GM13976 (cell line): ENCODE measurements at regions not wholly inside any gene's neighbourhood (a gene's known extent, or its start where the extent isn't known, plus 50 kb on each side); places are given as distances from the start of the nearest gene placed in this dataset.

ENCODE experiments used
- DNase-seq: peaks from one replicate; pipeline ENCODE4 v3.0.0; 2012; ENCODE audit warnings: low spot score
- in situ Hi-C: fragments of 300-500 bp; cut with MboI; formaldehyde crosslinking; loops from one replicate; pipeline ENCODE4 v1.12.0; 2022; ENCODE audit warnings: low sequenced_read_pairs, mixed read lengths, inconsistent platforms; ENCODE audit not compliant: unreplicated experiment
- TF ChIP-seq, protein P1 (sequence below): IDR thresholded peaks from 2 replicates; pipeline ENCODE4 v1.5.1; 2012; ENCODE audit warnings: borderline replicate concordance, mild to moderate bottlenecking; ENCODE audit not compliant: insufficient read depth; ENCODE audit errors: extremely low read depth, missing control alignments, control extremely low read depth

DNA sequence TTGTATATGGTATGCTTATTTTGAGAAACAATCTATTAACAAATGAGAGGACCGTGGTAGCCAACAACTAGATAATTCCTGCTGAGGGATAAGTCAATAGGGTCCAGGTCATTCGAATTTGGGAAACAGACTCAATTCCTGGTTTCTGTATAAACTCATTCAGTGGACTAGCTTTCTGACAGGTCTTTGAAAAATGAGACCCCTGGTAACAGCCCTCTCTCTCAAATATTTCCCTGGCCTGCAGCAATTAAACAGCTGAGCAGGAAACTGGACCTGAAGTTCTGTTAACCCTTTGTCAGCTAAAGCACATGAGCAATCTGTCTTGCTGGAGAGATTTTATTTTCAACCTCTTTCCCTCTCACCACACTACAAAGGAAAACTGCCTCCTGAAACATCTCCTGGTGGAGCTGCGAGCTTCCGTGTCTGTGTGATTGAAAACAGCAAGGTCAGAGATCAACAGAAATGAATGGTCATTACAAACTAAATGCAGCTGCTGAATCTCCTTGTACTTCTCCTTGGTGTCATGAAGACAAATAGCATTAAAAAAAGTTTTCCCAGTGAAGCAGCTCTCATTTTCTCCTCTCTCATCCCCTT, 70.3 kb upstream of the CCDC85A start:
- no peak for DNase-seq
- TF ChIP-seq, protein P1, sequence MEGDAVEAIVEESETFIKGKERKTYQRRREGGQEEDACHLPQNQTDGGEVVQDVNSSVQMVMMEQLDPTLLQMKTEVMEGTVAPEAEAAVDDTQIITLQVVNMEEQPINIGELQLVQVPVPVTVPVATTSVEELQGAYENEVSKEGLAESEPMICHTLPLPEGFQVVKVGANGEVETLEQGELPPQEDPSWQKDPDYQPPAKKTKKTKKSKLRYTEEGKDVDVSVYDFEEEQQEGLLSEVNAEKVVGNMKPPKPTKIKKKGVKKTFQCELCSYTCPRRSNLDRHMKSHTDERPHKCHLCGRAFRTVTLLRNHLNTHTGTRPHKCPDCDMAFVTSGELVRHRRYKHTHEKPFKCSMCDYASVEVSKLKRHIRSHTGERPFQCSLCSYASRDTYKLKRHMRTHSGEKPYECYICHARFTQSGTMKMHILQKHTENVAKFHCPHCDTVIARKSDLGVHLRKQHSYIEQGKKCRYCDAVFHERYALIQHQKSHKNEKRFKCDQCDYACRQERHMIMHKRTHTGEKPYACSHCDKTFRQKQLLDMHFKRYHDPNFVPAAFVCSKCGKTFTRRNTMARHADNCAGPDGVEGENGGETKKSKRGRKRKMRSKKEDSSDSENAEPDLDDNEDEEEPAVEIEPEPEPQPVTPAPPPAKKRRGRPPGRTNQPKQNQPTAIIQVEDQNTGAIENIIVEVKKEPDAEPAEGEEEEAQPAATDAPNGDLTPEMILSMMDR: no peak
- in situ Hi-C loops: no loop called here

DNA sequence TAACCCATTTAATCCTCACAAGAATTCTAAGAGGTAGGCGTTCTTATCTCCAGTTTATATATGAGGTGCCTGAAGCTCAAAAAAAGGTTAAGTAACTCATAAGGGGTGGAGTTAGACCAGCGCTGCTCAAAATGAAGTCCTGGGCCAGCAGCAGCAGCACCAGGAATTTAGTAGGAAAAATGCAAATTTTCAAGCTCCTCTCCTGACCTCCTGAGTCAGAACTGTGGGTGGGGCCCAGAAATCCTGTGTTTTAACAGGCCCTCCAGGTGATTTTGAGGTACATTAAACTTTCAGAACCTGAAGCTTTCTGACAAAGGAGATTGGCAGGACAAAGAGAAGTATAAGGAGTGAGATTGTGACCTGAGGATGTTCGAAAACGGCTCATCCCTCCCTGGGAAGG, 66.0 kb upstream of the CCDC85A start:
- in situ Hi-C loops: no loop called here
- DNase-seq: no peak
- TF ChIP-seq, protein P1: no peak

DNA sequence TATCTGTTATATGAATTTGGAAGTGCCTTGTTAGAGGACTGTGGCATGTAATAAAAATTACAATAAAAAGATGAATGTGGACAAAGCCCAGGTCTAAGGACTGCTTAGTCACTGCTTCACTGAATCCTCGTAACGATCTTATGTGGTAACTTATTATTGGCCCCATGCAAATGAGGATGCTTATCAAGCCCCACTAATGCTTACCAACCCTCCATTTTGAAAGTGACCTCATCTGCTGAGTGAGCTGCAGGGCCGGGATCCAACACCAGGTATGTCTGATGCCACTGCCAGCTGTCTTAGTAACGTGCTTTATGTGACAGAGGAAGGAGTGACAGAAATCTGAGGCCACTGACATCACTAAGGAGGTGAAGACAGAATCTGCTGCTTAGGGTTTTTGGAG, 65.3 kb upstream of the CCDC85A start:
- in situ Hi-C loops: no loop called here
- TF ChIP-seq, protein P1: no peak
- no peak for DNase-seq

DNA sequence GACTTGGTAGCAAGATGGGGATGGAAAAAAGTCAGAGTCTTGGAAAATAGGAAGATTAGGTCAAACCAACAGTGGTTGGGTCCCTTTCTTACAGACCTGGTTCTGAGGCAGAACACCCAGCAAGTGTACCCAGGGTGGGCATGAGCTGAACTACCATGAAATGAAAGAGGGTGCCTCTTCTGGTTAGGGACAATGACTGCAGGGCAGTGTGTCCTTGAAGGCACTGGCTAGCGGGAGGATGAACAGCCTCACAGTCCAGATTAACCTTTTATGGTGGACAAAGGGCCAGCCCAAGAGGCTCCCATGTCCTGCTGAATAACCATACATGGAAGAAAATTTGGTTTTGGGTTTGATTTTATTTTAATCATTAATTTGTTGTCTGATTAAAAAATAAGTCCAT, 61.8 kb upstream of the CCDC85A start:
- TF ChIP-seq, protein P1: no peak
- in situ Hi-C loops: no loop called here
- no peak for DNase-seq

DNA sequence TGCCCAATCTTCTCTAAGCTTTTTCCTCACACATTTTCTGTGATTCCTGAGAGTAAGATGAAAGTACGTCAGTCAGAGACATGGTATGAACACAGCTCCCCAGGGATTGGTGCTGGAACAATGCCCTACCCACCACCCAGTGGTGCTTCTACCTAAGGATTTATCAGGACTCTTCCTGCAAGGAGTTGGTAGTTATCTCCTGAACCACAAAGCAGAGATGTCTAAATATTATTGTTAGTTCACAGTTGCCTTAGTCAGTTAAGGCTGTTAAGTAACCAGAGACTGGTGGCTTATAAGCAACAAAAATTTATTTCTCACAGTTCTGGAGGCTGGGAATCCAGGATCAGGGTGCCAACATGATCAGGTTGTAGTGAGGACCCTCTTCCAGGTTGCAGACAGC, 60.3 kb upstream of the CCDC85A start:
- in situ Hi-C loops: no loop called here
- TF ChIP-seq, protein P1: no peak

DNA sequence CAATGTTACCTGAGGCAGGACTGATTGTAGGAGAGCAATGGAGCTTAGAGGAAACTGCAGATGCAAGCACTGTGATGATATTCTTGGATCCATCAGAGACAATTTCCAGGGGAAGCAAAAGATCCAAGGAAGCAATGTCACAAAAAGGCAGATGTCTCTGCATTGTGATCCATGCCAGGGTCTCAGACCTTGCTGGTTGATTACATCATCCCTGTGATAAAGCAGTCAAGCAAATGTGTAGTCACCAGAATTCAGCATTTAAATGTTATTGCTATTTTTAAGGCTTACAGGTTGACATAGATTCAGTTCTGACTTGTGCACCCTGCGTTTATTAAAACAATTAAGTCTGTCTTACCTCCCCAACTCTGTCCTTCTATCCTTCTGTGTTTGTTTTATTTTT, 56.8 kb upstream of the CCDC85A start:
- DNase-seq: no peak
- in situ Hi-C loops: no loop called here
- TF ChIP-seq, protein P1: no peak

More for the DNA sequence above, 60.3 kb upstream of the CCDC85A start:
- DNase-seq: no peak

DNA sequence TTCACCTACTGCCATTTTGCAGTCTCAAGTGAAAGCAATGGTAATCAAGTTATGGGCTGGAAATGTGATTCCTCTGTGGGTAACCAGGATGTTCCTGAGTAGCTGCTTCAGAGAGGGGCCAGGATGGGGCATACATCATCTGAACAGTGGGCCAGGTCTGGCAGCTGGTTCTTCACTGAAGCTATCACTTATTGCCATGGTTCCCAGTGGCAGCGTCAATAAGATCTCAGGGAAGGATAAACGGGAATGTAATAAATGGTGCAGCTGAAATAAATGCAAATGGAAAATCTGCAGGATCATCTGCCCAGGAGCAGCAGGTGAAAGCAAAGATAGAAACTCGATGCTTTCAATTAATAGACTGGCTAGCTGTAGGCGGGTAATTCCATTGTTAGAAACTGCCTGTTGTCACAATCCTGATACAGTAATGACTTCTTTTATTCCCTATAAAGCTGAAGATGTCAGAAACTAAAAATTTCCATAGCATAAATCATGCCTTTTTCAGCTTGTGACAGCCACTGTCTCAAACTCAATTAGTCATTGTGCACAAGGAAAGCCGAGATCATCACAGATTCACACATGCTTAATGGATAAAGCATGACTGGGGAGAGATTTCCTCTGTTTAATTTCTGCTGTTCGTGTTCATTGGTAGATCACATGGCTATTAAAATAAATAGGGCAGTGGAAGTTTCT, 56.2 kb upstream of the CCDC85A start:
- no peak for DNase-seq
- in situ Hi-C loops: no loop called here
- TF ChIP-seq, protein P1: no peak
